ENCODE measurements at regions not wholly inside any gene's neighbourhood (a gene's known extent, or its start where the extent isn't known, plus 50 kb on each side); places are given as distances from the start of the nearest gene placed in this dataset.

DNA sequence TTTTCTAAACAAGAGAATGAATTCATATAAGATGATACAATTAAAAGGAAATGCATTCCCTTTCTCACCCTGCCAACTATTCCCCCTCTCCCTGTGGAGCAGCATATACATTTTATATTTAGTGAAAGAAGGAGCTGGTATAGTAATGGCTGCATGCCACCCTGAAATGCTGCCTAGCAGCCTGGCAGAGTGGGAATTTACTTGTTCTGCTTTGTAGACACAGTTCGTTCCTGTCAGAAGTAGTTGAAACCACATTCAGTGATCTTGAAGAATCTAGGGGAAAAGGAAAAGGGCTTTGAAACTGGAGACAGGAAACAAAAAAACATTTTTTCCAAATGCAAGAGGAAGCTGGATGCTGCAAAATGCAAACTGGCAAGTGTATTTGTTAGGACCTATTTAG lies 176.0 kb upstream of the PLEKHA5 start:
- no peak for DNase-seq
- no peak overlapping the region for H3K4me3 Mint-ChIP-seq (ENCODE audit: low read depth, unreplicated experiment)
- no peaks in the 10 kb centered on the region for H3K36me3 Mint-ChIP-seq (ENCODE audit: insufficient read depth, unreplicated experiment)
- H3K27ac Mint-ChIP-seq (ENCODE audit: unreplicated experiment): no peak overlapping the region
- H3K4me1 Mint-ChIP-seq (ENCODE audit: low read depth, unreplicated experiment): no peaks in the 10 kb centered on the region
- CTCF ChIA-PET: no interaction called here
- TF ChIP-seq, protein P1, sequence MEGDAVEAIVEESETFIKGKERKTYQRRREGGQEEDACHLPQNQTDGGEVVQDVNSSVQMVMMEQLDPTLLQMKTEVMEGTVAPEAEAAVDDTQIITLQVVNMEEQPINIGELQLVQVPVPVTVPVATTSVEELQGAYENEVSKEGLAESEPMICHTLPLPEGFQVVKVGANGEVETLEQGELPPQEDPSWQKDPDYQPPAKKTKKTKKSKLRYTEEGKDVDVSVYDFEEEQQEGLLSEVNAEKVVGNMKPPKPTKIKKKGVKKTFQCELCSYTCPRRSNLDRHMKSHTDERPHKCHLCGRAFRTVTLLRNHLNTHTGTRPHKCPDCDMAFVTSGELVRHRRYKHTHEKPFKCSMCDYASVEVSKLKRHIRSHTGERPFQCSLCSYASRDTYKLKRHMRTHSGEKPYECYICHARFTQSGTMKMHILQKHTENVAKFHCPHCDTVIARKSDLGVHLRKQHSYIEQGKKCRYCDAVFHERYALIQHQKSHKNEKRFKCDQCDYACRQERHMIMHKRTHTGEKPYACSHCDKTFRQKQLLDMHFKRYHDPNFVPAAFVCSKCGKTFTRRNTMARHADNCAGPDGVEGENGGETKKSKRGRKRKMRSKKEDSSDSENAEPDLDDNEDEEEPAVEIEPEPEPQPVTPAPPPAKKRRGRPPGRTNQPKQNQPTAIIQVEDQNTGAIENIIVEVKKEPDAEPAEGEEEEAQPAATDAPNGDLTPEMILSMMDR (IDR thresholded peaks at IDR 0.05; ENCODE audit: unreplicated experiment): no peak
- no TSS peak for BruUV-seq (replicated peaks)
- no peaks in the 10 kb centered on the region for H3K27me3 Mint-ChIP-seq (ENCODE audit: unreplicated experiment)
- intact Hi-C loops (cut with micrococcal nuclease; ENCODE audit: unreplicated experiment): no loop called here
- H3K9me3 Mint-ChIP-seq (ENCODE audit: low read depth, unreplicated experiment): no peaks in the 10 kb centered on the region

DNA sequence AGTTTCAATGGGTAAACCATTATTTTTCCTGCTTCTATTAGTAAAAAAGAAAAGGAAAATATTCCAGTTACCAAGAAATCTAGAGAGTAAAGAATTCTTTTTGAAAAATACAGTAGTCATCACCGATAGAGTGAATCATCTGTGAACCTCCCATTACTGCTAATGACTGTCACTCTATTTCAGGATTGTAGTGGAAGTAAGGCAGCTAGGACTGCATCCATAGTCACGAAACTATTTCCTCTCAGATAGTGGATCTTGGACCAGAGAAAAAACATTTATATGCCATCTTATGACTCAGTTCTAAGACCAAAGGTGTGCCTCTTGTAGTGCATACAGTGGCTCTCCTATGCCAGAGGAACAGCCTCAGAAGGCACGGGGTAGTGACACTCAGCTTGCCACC lies 173.9 kb upstream of the PLEKHA5 start:
- H3K36me3 Mint-ChIP-seq (ENCODE audit: insufficient read depth, unreplicated experiment): no peaks in the 10 kb centered on the region
- TF ChIP-seq, protein P1 (IDR thresholded peaks at IDR 0.05; ENCODE audit: unreplicated experiment): no peak
- no peak overlapping the region for H3K4me3 Mint-ChIP-seq (ENCODE audit: low read depth, unreplicated experiment)
- no peak for DNase-seq
- BruUV-seq (replicated peaks): no TSS peak
- H3K4me1 Mint-ChIP-seq (ENCODE audit: low read depth, unreplicated experiment): no peaks in the 10 kb centered on the region
- no peaks in the 10 kb centered on the region for H3K27me3 Mint-ChIP-seq (ENCODE audit: unreplicated experiment)
- no peak overlapping the region for H3K27ac Mint-ChIP-seq (ENCODE audit: unreplicated experiment)
- H3K9me3 Mint-ChIP-seq (ENCODE audit: low read depth, unreplicated experiment): peaks cover 3% of the 10 kb centered on the region
- intact Hi-C loops (cut with micrococcal nuclease; ENCODE audit: unreplicated experiment): no loop called here
- CTCF ChIA-PET: interaction anchor here (0.6 kb wide), 1 partner anchor 32 kb away, joined by 3 read pairs; no protein-coding TSS in a partner anchor

DNA sequence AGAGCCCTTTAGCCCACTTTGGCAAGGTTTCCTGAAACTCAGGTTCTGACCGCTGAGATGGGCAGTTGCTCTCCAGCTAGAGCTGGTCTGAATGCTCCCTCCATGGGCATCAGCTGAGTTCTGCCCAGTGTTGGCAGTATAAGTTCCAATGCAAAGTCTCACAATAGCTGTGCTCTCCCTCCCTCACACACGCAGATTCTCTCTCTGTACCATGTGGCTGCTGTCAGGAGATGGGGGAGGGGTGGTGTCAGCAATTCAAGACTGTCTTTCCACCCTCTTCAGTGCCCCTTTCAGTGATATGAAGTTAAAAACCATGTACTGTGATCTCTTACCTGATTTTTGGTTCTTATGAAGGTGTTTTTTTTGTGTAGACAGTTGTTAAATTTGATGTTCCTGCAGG lies 164.3 kb upstream of the PLEKHA5 start:
- no peak overlapping the region for H3K4me3 Mint-ChIP-seq (ENCODE audit: low read depth, unreplicated experiment)
- no peak for DNase-seq
- peaks cover 4% of the 10 kb centered on the region for H3K9me3 Mint-ChIP-seq (ENCODE audit: low read depth, unreplicated experiment)
- CTCF ChIA-PET: interaction anchor here (0.6 kb wide), 1 partner anchor 40 kb away, joined by 3 read pairs; no protein-coding TSS in a partner anchor
- H3K36me3 Mint-ChIP-seq (ENCODE audit: insufficient read depth, unreplicated experiment): no peaks in the 10 kb centered on the region
- H3K27ac Mint-ChIP-seq (ENCODE audit: unreplicated experiment): no peak overlapping the region
- intact Hi-C loops (cut with micrococcal nuclease; ENCODE audit: unreplicated experiment): no loop called here
- TF ChIP-seq, protein P1 (IDR thresholded peaks at IDR 0.05; ENCODE audit: unreplicated experiment): no peak
- peaks cover 22% of the 10 kb centered on the region for H3K4me1 Mint-ChIP-seq (ENCODE audit: low read depth, unreplicated experiment)
- no peaks in the 10 kb centered on the region for H3K27me3 Mint-ChIP-seq (ENCODE audit: unreplicated experiment)
- no TSS peak for BruUV-seq (replicated peaks)

DNA sequence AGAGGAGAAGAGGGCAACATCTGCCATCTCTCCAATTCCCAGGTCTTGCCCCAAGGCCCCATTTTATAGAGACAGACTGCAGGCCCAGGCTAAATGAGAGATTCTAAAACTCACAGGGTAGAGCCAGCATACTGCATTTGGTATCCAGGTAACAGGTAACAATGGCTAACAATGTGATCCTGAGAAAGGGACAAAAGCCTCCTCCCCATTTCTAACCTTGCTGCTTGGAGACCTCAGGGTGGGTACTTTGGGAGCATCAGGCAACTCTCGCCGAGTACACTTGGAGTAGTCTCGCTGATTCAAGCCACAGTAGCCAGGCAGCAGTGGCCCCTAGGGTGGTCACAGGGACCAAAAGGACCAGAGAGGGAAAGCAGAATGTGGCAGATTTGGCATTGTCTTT lies 162.6 kb upstream of the PLEKHA5 start:
- intact Hi-C loops (cut with micrococcal nuclease; ENCODE audit: unreplicated experiment): no loop called here
- H3K4me1 Mint-ChIP-seq (ENCODE audit: low read depth, unreplicated experiment): peaks cover 22% of the 10 kb centered on the region

More for the DNA sequence above, 162.6 kb upstream of the PLEKHA5 start:
- no TSS peak for BruUV-seq (replicated peaks)
- Mint-ChIP-seq H3K27ac (ENCODE audit: unreplicated experiment) (no peak overlapping the region), H3K9me3 (ENCODE audit: low read depth, unreplicated experiment) (no peaks in the 10 kb centered on the region), H3K36me3 (ENCODE audit: insufficient read depth, unreplicated experiment) (no peaks in the 10 kb centered on the region), H3K4me3 (ENCODE audit: low read depth, unreplicated experiment) (no peak overlapping the region), H3K27me3 (ENCODE audit: unreplicated experiment) (no peaks in the 10 kb centered on the region)
- DNase-seq: no peak
- CTCF ChIA-PET: no interaction called here
- TF ChIP-seq, protein P1 (IDR thresholded peaks at IDR 0.05; ENCODE audit: unreplicated experiment): no peak
